Amniotic stem cell (primary cell): ENCODE measurements at regions not wholly inside any gene's neighbourhood (a gene's known extent, or its start where the extent isn't known, plus 50 kb on each side); places are given as distances from the start of the nearest gene placed in this dataset.

Experiments
- DNase-seq: peaks from one replicate; lab custom pipeline; 2025; lab: John Stamatoyannopoulos, UW

DNA sequence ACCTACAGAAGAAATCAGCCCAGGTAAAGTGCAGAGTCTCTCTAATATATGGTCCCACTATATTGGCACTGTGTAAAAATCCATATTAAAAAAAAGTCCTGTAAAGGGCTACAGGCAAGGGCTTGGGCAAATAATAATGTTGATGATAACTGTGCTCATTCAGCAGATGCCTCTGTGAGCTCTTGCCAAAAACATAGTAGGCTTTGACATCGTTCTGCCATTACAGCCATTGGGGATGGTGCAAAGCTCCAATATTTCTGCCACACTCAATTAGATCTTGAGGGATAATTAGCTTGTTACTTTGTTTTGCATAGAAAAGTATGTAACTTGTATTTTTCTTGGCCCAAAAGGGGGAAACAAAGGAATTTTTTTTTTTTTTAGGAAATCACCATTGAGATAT lies 645.5 kb upstream of the FAM241A start:
- no peak for DNase-seq

DNA sequence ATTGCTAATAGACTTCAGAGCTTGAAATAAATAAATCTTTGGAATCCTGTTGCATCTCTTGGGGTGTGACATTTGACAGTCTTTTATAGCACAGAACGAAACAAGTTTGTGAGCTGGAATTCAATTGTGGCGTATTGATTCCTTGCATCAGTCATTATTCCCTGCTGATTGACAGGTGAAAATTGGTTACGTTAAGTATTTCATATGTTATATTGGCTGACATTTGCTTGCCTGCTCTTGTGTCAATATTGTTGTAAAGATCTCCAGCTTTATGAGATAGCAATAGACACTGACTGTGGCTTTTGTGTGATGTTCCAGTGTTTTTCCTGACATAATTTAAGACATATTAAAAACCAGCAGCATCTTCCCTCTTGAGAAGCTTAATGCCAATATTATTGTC lies 644.4 kb upstream of the FAM241A start:
- no peak for DNase-seq

DNA sequence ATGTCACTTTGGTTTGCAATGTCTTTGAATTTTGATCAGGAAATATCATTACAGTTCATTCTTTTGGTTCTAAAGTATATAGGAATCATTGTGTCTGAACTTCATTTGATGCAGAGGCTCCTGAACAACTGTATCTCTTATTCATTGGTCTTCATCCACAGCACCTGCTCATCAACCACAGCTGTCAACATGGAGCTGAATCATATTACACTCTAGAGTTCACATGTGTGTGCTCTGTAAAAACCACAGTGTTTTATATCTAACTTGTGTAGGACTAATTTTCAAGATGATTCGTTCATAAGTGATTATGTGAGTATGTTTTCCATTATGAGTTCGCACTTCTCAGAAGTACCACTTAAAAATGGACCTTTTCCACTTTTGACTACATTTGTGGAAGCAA lies 643.3 kb upstream of the FAM241A start:
- no peak for DNase-seq

DNA sequence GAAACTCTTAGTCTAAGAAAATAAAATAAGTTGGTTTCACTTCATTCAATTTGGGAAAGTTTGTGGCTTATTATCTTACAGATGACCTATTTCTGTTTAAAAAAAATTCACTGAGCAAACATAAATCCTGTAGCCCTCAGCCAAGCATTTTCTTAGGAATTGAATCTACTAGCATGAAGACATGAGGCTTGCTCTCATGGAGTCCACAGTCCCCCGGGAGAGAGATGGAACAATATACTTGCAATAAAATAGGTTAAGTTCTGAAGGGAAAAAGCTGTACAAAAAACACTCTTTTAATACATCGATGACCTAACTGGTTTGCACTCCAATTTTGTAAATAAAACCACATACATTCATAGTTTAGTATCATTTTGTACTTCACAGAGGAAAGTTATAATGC lies 642.6 kb upstream of the FAM241A start:
- no peak for DNase-seq

DNA sequence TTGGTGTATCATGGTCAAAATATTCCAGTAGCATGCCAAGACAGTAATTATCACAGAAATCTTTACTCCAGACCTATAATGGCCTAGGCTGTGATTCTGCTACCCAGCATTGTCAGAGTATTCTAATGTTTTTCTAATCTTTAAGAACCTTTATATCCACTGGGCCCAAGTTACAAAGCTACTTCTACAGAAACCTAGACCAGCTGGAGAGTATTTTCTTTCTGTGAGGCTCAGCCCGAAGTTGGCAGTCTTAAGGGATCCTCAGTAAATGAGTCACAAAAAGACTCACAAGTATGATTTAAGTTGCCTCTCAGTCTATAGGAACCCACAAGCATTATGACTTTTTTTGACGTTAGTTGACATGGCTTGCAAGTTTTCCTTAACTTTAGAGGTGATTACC lies 638.5 kb upstream of the FAM241A start:
- DNase-seq: peak; percentile 40

DNA sequence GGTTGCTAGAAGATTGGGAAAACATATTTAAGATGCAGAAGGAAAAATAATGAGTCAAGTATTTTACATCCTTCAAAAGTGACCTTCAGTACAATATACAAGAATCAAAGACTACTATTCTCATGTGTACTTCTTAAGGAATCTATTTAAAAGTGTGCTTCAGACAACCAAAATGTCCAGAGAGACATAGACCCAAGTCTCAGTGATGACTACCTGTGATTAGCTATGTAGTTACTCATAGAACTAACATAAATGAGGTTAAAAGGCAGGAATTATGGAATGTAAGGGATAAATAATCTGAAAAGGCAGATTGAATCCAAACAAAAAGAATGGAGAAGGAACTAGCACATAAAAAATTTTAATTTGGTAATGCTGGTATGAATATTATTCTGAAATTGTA lies 634.7 kb upstream of the FAM241A start:
- no peak for DNase-seq

DNA sequence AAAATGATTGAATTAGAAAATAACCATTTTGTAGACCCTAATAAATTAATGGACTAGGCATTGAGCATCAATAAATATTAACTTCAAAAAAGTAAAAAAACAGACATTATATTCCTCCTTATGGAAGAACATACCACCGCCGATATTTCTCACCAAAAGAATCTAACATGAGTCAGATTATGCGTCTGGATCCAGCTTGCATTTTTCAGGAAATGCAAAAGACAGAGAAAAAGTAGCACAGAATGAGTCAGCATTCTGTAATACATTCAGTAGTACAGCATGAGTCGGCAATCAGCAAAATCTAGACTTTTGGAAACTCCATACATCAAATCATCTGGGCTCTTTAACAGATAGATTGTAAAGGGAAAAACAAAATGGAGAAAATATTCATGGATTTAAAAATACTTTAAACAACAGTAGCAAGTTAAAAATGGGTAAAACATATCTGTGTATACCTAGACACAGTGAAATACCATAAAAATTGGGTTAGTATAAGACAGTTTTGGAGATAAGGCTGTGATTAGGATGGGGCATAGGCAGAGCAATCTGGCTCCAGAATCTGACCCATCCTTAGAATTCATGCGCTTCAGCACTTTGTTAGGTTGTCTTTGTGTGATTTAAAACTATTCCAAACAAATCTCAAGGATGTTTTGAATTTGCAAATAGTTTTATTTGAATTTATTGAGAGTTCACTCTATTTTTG lies 633.0 kb upstream of the FAM241A start:
- DNase-seq: peak; percentile 91

DNA sequence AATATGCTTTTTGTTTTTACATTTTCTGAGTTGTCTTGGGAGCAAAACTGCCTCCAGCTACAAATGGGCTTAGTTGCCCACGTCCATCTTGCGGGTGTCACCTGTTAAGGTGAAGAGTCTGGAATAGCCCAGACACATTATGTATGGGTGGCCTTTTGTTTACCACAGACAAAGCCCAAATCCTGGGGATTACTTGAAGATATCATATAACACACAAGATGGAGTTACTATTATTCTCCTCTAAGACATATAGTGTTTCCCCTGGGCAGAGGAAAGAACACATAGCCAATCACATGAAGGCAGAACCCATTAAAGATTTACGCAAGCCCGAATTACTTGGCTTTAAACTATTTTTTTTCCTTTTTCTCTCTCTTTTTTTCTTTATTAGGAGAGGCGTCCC lies 625.6 kb upstream of the FAM241A start:
- DNase-seq: no peak

DNA sequence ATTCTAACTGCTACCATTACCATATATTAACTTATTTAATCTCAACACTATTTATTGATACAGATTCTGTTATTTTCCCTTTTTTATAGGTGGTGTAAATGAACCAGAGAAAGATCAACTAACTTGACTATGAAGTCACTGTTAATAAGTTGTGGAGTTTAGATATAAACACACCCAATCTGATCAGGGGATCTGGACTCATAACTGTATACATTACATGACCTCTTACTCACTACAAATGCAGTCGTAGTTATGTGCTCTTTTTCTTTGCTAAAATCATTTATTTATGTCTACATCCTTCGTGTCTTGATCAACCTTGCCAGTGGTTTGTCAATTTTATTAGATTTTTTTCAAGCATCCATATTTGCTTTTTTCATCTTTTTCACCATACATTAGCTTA lies 614.8 kb upstream of the FAM241A start:
- DNase-seq: no peak

DNA sequence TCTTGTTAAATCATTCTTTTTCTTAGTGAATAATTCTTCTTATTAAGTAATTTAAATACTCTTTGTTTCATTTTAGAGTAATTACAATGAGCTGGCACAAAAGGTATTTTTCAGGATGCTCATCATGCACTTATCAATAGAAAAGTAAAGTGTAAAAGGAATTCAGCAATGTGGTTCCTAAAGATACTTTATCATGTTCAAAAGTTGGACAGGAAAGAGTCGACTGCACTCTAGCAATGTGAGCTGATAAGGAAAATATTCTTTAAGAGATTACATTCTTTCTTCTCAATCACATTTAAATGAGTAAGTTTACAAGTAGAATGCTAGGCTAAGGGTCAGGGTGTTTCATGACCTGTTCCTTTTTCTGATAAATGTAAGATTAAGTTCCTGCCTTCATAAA lies 609.5 kb upstream of the FAM241A start:
- no peak for DNase-seq

DNA sequence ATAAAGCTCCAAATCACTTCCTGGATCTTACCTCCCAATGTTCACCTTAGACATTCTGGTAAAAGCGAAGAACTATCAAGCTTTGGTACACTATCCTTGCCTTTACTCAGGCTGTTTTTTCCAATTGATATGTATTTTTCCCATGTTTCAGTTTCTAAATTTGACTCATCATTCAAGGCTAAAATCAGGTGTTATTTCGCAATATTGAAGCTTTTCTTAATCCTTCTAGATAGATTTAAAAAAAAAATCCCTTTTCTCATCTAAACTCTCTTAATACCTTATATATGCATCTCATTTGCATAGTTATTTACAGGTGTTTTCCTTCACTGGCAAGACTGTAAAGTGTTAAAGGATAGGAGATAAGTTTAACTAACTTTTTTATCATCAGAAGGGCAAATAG lies 608.1 kb upstream of the FAM241A start:
- no peak for DNase-seq

DNA sequence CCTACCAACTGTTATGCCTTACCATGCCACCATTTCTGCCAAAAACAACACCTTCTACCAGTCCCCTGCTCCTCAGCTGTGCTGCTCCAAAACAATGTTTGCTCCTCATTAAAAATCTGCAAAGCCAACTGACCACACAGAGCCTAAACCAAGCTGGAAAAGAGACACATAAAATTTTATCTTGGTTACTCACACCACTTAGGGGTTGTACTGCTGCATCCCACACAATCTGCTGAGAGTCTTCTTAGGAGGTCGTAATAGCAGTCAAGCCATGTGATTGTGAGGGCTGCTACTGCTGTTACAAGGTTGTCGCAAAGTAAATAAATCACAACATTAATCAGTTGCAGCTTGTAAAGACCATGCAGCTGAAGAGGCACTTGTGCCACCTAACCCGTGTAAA lies 607.4 kb upstream of the FAM241A start:
- no peak for DNase-seq

DNA sequence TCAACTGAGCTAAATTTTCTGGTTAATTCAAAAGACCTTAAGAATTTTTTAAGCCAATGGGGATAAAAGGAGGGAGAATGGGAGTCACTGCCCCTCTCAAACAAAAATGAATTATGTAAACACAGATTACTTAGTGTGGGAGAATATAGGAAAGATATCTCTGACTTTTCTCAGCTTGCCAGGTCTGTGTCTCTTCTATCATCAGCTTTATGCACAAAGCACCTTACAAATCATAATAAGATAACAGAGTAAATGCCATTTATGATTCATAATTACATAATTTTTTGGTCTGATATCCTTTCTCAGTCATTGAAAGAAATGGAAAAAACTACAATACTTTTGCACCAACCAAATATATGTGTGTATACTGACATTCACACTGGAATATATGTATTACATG lies 604.6 kb upstream of the FAM241A start:
- DNase-seq: no peak

DNA sequence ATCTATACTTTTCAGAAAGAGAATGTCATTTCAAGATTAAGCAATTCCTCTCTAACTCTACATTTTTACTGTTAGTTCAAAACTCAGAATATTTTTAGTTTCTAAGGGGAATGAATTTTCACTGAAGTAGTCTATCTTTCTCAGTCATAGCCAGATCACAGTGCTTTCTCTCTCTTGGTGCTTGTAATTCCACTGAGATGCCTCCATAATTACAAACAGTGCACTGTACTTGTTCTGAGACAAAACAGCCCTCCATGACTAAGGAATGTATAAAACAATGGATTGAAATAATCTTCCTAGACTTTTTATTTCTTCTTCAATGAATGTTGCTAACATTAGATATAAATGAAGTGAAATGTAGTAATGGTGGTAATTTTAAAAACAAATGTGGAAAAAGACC lies 603.2 kb upstream of the FAM241A start:
- no peak for DNase-seq

DNA sequence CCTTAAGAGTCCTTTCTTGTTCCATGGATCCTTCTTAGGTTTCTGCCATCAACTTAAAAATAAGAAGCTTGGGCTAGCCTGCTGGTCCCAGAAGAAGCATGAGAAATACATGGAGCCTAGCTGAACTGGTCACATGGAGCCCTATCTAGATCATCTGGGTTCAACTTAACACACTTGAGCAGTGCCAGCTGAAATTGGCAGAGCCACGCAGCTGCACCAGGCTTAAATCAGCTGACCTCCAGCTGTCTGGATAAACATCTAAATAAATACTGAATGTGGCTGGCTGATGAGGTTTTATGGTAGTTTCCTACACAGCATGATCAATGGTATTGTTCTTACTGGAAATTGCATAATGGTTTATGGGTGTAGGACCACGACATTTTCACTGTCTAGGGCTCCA lies 598.4 kb upstream of the FAM241A start:
- DNase-seq: no peak

DNA sequence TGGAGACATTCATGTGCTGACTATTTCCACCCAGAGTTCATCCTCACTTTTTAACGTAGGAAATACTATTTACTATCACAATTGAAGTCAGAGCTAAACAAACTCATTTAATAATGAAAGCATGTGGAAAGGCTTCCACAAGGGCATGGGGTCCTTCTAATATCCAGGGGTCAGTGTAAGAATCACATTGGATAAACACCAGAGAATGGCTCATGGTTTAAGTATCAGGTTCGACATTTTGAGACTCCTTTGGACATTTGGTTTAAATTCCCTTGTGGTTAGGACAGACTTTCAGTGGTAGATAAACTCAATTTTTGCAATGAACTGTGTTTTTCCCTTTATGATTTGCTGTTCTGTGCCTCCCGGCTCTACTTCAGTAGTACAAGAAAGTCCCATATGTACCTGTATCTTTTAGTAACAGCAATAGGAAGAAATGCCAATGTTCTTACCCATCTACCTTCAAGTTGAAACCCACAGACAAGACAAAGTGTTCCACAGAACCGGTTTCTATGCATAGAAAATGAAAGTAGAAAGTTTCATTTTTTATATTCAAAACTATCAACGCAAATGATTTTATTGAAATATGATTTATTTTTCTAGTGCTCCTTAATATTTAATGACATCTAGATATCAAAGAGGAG lies 589.0 kb upstream of the FAM241A start:
- DNase-seq: no peak

DNA sequence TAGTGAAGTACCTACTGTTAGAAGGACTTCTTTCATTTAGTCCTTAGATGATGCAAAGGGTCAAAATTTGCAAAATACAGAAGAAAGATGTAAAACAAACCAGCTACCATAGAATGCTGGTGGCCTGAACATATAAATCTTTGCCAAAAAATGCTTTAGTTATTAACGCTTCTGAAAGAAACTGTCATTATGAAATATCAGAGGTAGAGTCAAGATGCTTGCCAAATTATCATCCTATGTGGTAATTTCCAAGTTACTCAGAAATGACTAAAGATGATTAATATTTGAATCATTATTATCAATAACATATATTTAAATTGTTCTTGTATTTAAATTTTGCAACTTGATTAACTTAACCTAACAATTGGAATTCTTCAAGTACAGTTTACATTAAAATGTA lies 588.4 kb upstream of the FAM241A start:
- DNase-seq: no peak

DNA sequence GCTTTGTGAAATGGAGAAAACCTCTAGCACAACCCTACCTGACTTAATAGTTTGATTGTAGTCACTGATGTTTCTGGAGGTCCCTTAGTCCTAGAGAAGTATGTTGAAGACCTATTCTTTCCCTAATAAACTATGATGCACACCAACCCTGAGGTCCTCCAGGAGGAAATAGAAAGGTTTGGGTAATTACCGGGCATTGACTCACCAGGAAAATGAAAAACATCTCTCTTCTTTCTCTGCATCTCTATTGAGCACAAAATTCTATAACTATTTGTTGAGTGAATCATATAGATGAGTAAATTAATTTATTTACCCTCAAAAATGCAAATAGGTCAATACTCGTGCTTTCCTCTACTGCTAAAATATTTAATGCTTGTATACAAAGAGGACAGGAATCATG lies 582.4 kb upstream of the FAM241A start:
- DNase-seq: no peak

DNA sequence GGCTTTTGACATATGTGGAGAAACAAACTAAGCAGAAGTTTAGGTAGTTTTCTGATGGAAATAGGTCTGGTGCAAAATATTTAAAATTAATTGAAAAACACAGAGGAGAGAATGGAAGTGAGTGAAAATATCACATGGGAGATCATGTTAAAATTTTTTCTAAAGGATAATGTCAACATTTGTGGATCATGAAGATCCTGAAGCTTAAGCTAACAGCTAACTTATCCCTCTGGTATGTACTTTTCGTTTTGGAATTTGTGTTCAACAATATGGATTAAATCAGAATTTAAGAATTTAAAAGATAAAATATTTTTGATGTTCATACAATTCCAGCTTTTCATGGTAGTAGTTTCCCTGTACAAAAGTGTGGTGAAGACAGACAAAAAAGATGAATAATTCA lies 572.8 kb upstream of the FAM241A start:
- no peak for DNase-seq

DNA sequence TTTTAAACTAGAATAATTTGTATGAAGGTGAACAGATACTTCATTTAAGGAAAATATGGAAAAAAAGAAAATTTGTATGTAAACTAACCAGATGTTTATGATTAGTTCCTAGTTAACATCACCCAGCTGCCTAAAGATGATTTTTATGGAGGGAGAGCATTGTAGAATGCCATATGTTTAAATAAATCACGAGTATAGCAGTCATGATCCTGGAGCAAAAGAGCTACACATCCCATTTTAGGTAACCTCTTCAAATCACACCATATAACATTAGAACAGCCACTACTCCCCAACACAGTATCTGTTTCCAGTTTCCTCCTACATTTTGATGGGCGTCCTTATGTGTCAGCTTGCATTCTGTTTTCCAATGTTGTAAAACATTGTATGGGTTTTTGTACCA lies 571.9 kb upstream of the FAM241A start:
- DNase-seq: no peak

DNA sequence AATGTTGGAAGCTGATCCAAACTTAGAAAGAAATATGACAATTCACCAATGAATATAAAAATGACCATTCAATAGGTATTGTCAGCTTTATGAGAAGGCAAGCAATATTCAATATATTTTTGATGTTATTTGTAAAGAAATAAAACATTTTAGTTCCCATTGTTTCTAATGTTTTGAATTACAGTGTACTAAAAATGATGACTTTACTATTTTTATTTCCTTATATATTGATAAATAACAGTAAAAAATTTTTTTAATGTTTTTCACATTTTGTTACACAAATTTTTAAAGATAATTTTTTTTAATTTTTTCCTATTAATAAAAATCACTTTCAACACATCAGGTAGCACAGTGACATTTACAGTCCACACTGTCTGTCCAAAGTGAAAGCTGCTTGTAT lies 565.5 kb upstream of the FAM241A start:
- no peak for DNase-seq

DNA sequence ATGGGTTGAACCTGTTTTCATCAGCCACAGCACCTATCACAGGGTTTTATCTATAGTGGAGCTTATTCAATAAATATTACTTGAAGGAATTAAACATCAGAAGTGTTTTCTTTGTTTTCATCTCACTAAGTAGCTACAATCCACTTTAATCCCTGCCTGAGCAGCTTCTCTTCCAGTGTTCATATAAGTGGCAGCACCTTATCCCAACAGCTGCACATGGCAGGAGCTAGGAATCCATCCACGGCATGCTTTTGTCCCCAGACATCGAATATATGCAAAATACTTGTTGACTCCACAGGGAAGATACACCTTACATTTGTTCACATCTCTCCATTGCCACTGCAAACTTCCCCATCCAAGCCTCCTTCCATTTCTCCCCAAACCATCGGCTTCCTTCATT lies 549.8 kb upstream of the FAM241A start:
- DNase-seq: no peak

DNA sequence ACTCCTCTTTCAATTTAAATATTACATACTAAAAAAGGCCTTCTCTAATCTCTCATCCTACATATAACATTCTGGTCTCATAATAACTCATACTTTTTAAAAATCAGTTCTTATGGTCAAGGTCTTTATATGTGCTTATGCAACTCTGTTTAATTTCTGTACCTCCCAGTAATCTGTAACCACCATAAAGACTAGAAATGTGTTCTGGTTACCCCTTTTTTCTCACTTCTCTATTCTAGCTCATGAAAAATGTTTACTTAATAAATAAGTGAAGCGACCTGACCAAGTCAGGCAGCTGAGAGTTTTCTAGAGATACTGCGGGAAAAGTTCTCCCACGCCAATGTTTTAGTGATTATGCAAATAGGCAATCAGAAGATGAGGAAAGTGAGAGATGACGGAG lies 548.8 kb upstream of the FAM241A start:
- DNase-seq: no peak

DNA sequence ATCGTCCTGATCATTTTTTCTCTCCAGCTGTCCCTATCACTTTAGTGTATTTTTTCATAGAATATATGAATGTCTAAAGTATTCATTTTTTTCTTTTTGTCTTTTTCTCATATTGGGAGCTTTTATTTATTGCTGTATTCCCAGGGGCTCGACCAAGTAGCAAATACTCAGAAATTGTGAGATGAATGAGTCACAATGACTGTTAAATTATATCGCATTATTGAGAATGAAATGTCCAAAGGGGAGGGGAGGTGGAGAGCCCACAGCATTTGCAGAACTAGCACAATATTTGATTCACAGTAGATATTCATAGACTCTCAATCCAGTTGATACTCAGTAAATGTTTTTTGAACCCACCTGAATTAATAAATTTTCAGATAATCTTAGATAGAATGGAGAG lies 543.6 kb upstream of the FAM241A start:
- DNase-seq: no peak
